Lower leg skin (tissue), 4 donors: ENCODE measurements at regions not wholly inside any gene's neighbourhood (a gene's known extent, or its start where the extent isn't known, plus 50 kb on each side); places are given as distances from the start of the nearest gene placed in this dataset.

Source experiments
- DNase-seq, 2 donors: peaks; one replicate each; pipeline ENCODE4 v3.0.0-alpha.2; 2019; ENCODE audit warnings: low spot score in 2 of 2
- H3K4me3 ChIP-seq: fragments of 200-600 bp; sonication (generic); 2 replicates; pipeline ENCODE4 v1.5.1; 2017; ENCODE audit warnings: mild to moderate bottlenecking, low read depth; ENCODE audit not compliant: poor library complexity, severe bottlenecking
- POLR2A ChIP-seq, 2 donors: fragments of 450-650 bp; IDR thresholded peaks; one replicate each; pipeline ENCODE4 v1.6.1; 2016 to 2017; ENCODE audit warnings: antibody characterized with exemption in 2 of 2, mild to moderate bottlenecking in 1 of 2, moderate library complexity in 1 of 2
- WGBS, 2 donors: methylation state at CpG; one replicate each; pipeline ENCODE4 v1.1.5; 2018; 5-methylcytosine and 5-hydroxymethylcytosine counted together
- intact Hi-C: fragments of 100-400 bp; cut with DNase I; formaldehyde crosslinking; loops from one replicate; pipeline ENCODE4 v1.15.0; 2023; ENCODE audit warnings: low total_unique reads
- TF ChIP-seq, protein P1 (sequence below), 3 donors: fragments of 450-650 bp; IDR thresholded peaks; one replicate each; pipeline ENCODE4 v1.5.1; 2016; ENCODE audit warnings: antibody characterized with exemption in 3 of 3, mild to moderate bottlenecking in 3 of 3, moderate library complexity in 2 of 3

GRCh38 chr2:106280722-106281446, 86.8 kb upstream of the UXS1 start:
- intact Hi-C loops: no loop called here
- no peak overlapping the region for H3K4me3 ChIP-seq
- TF ChIP-seq, protein P1, sequence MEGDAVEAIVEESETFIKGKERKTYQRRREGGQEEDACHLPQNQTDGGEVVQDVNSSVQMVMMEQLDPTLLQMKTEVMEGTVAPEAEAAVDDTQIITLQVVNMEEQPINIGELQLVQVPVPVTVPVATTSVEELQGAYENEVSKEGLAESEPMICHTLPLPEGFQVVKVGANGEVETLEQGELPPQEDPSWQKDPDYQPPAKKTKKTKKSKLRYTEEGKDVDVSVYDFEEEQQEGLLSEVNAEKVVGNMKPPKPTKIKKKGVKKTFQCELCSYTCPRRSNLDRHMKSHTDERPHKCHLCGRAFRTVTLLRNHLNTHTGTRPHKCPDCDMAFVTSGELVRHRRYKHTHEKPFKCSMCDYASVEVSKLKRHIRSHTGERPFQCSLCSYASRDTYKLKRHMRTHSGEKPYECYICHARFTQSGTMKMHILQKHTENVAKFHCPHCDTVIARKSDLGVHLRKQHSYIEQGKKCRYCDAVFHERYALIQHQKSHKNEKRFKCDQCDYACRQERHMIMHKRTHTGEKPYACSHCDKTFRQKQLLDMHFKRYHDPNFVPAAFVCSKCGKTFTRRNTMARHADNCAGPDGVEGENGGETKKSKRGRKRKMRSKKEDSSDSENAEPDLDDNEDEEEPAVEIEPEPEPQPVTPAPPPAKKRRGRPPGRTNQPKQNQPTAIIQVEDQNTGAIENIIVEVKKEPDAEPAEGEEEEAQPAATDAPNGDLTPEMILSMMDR (IDR thresholded peaks at IDR 0.05): no peak
- no peak for TF ChIP-seq POLR2A (IDR thresholded peaks at IDR 0.05)
- 82 to 84% methylated on average over 10 of the region's 10 CpGs for WGBS, 2 donors
- peak in 1 of 2 donors; percentile 4 for DNase-seq

DNA sequence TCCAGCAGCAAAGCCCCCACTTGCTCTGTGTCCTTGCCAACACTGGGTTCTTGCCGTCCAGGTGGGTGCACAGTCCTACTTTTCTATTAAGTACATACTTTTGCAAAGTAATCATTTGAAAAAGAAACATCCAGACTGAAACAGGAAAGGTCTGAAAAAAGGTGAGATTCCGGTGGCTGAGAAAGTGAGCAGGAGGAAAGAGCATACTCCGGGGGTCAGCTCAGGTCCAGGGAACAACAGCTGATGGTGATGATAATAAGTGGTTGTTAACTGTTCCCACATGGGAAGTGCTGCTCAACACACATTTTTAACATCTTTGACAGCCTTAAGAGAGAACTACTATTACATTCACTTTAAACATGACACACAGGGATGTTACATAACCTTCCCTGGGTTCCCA, 86.1 kb upstream of the UXS1 start:
- no peak for DNase-seq
- no peak overlapping the region for H3K4me3 ChIP-seq
- WGBS, 2 donors: 53 to 55% methylated on average over 3 of the region's 3 CpGs
- TF ChIP-seq, protein P1 (IDR thresholded peaks at IDR 0.05): no peak
- no peak for TF ChIP-seq POLR2A (IDR thresholded peaks at IDR 0.05)
- intact Hi-C loops: no loop called here

- DNase-seq: peak in 1 of 2 donors; percentile 7
- H3K4me3 ChIP-seq: no peak overlapping the region
- intact Hi-C loops: no loop called here
- 63 to 74% methylated on average over 5 to 6 of the region's 6 CpGs for WGBS, 2 donors
- TF ChIP-seq, protein P1 (IDR thresholded peaks at IDR 0.05): no peak
- TF ChIP-seq POLR2A (IDR thresholded peaks at IDR 0.05): no peak
Measured at GRCh38 chr2:106278112-106278876, 84.2 kb upstream of the UXS1 start.

DNA sequence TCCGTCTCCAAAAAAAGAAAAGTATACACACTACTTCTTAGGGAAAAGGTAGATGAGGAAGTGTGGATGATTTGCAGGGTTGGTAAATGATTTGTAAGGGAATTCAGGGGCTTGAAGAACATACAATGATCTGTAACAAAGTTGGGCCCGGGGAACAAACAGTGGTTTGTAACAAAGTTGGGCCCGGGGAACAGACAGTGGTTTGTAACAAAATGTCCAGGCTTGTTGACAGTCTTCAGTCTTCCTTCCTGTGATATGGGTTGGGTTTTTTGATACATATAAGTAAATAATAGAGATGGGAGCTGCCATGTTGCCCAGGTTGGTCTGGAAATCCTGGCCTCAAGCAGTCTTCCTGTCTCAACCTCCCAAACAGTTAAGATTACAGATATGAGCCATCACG, 83.3 kb upstream of the UXS1 start:
- no peak for TF ChIP-seq POLR2A (IDR thresholded peaks at IDR 0.05)
- TF ChIP-seq, protein P1 (IDR thresholded peaks at IDR 0.05): no peak
- intact Hi-C loops: no loop called here
- peak in 1 of 2 donors; percentile 9 for DNase-seq
- WGBS, 2 donors: 92 to 98% methylated on average over 4 of the region's 4 CpGs
- H3K4me3 ChIP-seq: no peak overlapping the region

DNA sequence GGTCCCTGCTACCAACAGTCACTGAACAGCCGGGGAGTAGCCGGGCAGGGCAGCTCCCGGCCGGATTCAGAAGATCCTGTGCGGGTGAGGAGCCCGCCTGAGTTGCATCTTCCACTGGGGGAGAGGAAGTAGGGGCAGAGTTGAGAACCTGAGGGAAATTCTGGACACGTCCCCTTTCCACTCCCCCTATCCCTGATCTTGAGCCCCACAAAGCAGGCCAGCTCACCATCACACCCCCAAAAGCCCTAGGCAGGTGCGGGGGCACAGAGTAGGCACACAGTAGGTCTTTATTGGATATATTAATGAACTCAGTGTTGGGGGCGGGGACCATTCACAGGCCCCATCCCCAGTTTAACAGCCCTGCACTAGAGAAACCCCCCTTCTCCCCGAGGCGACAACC, 81.9 kb upstream of the UXS1 start:
- H3K4me3 ChIP-seq: no peak overlapping the region
- TF ChIP-seq, protein P1 (IDR thresholded peaks at IDR 0.05): no peak
- TF ChIP-seq POLR2A (IDR thresholded peaks at IDR 0.05): no peak
- intact Hi-C loops: no loop called here
- 92 to 95% methylated on average over 11 of the region's 11 CpGs for WGBS, 2 donors
- peak; percentile 5 to 76 for DNase-seq
